Right lobe of liver (tissue), 4 donors: ENCODE measurements at regions not wholly inside any gene's neighbourhood (a gene's known extent, or its start where the extent isn't known, plus 50 kb on each side); places are given as distances from the start of the nearest gene placed in this dataset.

Experiments used
- POLR2A ChIP-seq: fragments of 450-650 bp; IDR thresholded peaks from one replicate; pipeline ENCODE4 v1.6.1; 2017; ENCODE audit warnings: antibody characterized with exemption, mild to moderate bottlenecking
- TF ChIP-seq, protein P1 (sequence below), 4 donors: fragments of 200-600 bp in 3 of 4; fragments of 450-650 bp in 1 of 4; IDR thresholded peaks; one replicate each; pipeline versions ENCODE4 v1.5.1 to v1.8.0; 2016 to 2022; ENCODE audit warnings: antibody characterized with exemption in 4 of 4, mild to moderate bottlenecking in 2 of 4
- donor health status: DM: no; HTN: no; CAD: no.
- donor health status: DM: no; HTN: no; CAD: no.
- donor health status: DM: no; HTN: yes; CAD: no.

DNA sequence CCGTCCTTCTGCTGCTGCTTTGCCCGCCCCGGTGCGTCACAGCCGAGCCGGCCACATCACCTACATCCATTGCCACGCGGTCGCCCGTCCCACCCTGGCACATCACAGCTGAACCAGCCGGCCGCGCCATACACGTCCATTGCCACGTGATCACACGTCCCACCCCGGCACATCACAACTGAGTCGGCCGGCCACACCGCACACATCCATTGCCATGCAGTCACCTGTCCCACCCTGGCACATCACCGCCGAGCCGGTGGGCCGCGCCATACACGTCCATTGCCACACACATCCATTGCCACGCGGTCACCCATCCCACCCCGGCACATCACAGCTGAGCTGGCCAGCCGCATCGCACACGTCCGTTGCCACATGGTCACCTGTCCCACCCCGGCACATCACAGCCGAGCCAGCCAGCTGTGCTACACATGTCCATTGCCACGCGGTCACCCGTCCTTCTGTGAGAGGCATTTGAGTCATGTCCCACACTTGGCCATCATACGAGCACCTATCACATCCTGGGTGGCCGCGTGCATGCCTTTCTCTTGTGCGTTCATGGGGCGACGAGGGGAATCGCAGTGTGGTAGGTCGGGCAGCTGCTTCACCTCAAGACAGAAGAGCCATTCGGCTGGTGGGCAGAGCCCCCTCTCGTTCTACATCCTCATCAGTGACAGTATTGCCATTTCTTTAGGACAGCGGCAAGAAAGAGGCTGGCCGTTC lies 58.6 kb downstream of the JAKMIP3 start:
- TF ChIP-seq, protein P1, sequence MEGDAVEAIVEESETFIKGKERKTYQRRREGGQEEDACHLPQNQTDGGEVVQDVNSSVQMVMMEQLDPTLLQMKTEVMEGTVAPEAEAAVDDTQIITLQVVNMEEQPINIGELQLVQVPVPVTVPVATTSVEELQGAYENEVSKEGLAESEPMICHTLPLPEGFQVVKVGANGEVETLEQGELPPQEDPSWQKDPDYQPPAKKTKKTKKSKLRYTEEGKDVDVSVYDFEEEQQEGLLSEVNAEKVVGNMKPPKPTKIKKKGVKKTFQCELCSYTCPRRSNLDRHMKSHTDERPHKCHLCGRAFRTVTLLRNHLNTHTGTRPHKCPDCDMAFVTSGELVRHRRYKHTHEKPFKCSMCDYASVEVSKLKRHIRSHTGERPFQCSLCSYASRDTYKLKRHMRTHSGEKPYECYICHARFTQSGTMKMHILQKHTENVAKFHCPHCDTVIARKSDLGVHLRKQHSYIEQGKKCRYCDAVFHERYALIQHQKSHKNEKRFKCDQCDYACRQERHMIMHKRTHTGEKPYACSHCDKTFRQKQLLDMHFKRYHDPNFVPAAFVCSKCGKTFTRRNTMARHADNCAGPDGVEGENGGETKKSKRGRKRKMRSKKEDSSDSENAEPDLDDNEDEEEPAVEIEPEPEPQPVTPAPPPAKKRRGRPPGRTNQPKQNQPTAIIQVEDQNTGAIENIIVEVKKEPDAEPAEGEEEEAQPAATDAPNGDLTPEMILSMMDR (IDR thresholded peaks at IDR 0.05) = no peak
- TF ChIP-seq POLR2A = no peak
